Loucy (cell line): ENCODE measurements at regions not wholly inside any gene's neighbourhood (a gene's known extent, or its start where the extent isn't known, plus 50 kb on each side); places are given as distances from the start of the nearest gene placed in this dataset.

Experiments
- EZH2phosphoT487 ChIP-seq: fragments of 200-600 bp; IDR thresholded peaks from 2 replicates; pipeline ENCODE4 v1.6.1; 2018; ENCODE audit warnings: antibody characterized with exemption, mild to moderate bottlenecking, moderate library complexity, borderline replicate concordance
- TF ChIP-seq, protein P1 (sequence below): fragments of 200-600 bp; sonication (generic); conservative IDR thresholded peaks from 2 replicates; pipeline ENCODE4 v1.5.1; 2014; ENCODE audit warnings: mild to moderate bottlenecking, antibody characterized with exemption, low read length

DNA sequence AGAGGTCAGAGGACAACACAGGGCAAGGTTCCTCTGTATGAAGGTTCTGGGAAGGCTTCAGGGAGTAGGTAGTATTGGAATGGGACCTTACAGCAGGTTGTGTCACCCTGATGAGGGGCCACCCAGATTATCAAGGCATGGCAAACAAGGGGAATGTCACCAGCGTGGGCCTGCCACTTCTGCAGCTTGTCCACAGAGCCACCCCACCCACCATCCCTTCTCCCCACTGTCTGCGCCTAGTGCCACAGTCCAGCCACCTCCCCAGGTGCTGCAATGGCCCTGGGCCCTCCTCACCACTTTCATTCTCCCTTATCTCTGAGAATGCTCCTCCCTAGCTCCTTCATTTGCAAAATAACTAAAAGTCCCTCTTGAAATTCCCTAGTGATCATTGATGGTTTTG, 170.3 kb downstream of the TTC32 start:
- TF ChIP-seq, protein P1, sequence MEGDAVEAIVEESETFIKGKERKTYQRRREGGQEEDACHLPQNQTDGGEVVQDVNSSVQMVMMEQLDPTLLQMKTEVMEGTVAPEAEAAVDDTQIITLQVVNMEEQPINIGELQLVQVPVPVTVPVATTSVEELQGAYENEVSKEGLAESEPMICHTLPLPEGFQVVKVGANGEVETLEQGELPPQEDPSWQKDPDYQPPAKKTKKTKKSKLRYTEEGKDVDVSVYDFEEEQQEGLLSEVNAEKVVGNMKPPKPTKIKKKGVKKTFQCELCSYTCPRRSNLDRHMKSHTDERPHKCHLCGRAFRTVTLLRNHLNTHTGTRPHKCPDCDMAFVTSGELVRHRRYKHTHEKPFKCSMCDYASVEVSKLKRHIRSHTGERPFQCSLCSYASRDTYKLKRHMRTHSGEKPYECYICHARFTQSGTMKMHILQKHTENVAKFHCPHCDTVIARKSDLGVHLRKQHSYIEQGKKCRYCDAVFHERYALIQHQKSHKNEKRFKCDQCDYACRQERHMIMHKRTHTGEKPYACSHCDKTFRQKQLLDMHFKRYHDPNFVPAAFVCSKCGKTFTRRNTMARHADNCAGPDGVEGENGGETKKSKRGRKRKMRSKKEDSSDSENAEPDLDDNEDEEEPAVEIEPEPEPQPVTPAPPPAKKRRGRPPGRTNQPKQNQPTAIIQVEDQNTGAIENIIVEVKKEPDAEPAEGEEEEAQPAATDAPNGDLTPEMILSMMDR = no peak
- no peak for TF ChIP-seq EZH2phosphoT487
